NOMO-1 treated with dmso at 0.1 percent for 144 hours (cell line): ENCODE measurements at regions not wholly inside any gene's neighbourhood (a gene's known extent, or its start where the extent isn't known, plus 50 kb on each side); places are given as distances from the start of the nearest gene placed in this dataset.

Experiments
- DNase-seq: peaks from one replicate; lab custom pipeline; 2025; ENCODE audit not compliant: unreplicated experiment; lab: John Stamatoyannopoulos, UW

GRCh38 chr5:39497322-39497721 is 72.5 kb upstream of the DAB2 start:
- DNase-seq = no peak

DNA sequence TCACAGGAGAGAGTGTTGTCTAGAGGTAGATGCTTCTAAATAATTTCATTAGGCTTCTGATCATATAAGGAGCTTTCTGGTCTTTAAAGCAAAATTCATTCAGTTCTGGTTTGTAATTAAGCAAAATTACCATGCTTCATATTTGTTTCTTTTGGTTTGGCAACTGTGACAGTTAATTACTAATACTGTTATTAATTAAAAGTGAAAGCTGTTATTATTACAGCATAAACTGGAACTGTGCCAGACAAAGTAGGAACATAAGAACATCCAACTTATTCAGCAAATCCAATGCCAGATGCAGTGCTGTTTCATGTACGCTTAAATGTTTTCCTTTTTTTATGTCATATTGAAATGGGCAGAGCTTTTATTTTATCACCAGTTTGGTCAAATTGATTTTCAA is 70.4 kb upstream of the DAB2 start:
- no peak for DNase-seq

GRCh38 chr5:39494534-39494933 is 69.8 kb upstream of the DAB2 start:
- DNase-seq = no peak

- no peak for DNase-seq
Observed at GRCh38 chr5:39494107-39494510, 69.3 kb upstream of the DAB2 start.

DNA sequence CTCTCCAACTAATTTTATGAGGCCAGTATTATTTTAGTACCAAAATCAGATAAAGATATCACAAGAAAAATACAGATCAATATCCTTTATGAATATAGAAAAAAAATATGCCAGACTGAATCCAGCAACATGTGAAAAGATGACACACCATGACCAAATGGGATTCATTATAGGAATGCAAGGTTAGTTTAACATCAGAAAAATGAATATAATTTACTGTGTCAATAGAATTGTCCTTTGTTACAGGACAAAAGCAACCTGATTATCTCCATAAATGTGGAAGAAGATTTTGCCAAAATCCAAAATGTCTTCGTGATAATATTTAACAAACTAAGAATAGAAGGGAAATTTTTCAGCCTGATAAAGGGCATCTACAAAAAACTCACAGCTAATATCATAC is 66.4 kb upstream of the DAB2 start:
- DNase-seq = no peak

DNA sequence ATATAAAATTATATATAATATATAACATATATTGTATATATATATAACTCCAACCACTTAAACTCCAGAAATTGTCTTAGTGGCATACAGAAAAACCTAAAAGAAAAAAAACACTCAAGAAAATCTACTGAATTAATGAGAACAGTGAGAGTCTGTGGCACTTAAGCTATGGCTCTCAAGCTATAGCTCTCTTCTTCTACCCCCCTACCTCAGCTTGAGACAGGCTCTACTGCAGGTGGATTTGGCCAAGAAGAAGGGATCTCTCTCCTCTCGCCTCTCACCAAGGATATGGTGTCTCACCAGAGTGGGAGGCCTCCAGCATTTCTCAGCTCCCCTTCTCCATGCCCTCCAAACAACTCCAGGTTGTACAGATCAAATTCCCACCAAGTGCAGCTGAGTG is 64.5 kb upstream of the DAB2 start:
- no peak for DNase-seq

DNA sequence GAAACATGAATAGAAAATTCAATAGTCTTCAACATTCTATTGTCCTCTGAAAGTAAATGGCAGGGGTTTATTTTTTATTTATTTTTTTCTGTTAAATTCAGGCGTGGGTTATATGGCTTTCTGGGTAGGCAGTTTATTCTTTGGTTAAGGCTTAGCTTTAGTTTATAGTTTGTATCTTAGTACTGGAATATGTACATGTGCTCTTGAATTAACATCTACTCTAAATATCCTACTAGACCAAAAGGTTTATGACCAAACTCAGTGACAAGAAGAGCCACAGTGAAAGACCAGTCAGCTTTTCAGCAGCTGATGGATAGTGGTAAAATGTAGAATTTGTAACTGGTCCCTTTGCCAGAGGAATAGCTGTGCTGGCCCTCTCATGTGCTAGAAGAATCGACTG is 62.0 kb upstream of the DAB2 start:
- DNase-seq = no peak

GRCh38 chr5:39486361-39486760 is 61.6 kb upstream of the DAB2 start:
- no peak for DNase-seq

DNA sequence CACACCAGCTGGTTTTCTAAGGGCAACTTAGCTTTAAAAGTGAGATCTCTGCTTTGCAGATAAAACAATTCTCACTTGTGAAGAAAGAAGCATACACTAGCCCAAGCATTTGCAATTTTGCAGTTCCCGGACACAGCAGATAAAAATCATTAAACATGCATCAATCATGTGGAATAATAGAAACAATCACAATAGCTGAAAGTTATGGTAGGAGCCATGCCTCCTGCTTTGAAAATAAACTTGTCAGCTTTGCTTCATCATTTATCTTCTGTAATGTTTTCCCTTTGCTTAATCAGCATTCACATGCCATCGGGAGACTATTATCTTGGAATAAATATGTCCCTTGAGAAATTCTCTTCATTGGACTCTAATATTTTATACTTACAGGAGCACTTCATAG is 60.3 kb upstream of the DAB2 start:
- DNase-seq = no peak

DNA sequence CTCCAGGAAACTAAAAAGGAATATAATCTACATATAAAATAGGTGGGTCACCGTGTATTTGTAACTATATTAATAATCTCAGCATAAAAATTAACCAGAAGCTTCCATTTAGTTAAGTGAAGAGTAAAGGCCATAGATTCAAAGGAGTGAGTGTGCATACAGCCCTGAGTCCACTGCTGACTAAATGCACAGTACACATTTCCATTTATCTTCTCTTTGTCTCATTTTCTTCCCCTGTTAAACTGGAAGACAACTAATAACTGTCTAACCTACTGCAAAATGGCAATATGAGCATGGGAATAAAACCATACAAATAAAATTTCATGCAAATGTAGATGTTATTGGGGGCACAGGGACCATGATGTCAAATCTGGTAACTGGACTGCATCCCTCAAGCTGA is 59.9 kb upstream of the DAB2 start:
- DNase-seq = no peak

GRCh38 chr5:39482098-39482497 is 57.3 kb upstream of the DAB2 start:
- no peak for DNase-seq

DNA sequence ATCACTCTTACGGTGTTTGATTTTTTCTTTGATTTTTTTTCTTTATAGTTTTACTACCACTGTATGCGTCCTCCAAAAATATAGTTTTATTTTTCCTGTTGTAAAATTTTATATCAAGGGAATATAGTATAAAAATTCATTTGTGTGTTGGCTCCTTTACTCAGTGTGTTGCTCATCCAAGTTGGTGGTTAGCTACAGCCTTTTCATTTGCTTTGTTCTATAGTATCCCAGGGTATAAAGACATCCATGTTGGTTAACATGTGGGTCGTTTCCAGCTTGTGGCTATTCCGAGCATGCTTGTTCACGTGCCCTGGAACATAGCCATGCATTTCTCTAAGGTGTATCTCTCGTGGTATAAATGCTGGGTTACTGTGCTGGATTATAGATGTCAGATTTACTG is 54.8 kb upstream of the DAB2 start:
- DNase-seq = no peak

DNA sequence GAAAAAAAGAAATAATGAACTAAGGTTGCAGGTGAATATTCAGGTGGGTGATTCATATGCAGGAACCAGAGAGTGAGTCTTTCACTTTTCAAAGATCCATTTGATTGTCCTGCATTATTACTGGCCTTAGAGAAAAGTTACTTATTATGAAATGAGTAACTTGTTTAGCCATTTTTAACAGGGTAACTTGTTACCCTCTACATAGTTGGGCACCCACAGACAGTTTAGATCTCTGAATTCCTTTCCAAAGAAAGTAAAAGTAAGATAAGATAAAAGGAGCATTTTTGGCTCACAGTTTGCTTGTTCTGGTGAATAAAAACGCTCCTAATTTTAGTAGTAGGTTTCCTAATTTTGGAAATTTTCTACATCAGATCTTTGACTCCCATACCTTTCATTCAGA is 54.1 kb upstream of the DAB2 start:
- no peak for DNase-seq

DNA sequence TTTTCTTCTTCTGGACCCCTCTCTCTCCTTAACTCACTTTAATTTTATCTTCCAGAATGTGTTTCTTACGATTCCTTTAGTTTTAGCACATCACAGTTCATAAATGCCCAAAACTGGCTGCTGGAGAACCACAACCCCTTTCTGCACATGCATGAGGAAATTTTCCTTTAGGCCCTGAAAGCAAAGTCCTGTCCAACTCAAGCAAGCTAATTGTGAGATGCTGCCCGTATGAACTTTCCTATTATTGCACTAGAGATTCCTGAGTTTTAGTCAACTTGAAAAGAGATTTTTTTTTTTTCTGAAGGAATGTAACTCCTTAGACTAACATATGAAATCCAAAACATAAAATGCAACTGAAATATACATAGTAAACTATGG is 52.1 kb upstream of the DAB2 start:
- DNase-seq = no peak

DNA sequence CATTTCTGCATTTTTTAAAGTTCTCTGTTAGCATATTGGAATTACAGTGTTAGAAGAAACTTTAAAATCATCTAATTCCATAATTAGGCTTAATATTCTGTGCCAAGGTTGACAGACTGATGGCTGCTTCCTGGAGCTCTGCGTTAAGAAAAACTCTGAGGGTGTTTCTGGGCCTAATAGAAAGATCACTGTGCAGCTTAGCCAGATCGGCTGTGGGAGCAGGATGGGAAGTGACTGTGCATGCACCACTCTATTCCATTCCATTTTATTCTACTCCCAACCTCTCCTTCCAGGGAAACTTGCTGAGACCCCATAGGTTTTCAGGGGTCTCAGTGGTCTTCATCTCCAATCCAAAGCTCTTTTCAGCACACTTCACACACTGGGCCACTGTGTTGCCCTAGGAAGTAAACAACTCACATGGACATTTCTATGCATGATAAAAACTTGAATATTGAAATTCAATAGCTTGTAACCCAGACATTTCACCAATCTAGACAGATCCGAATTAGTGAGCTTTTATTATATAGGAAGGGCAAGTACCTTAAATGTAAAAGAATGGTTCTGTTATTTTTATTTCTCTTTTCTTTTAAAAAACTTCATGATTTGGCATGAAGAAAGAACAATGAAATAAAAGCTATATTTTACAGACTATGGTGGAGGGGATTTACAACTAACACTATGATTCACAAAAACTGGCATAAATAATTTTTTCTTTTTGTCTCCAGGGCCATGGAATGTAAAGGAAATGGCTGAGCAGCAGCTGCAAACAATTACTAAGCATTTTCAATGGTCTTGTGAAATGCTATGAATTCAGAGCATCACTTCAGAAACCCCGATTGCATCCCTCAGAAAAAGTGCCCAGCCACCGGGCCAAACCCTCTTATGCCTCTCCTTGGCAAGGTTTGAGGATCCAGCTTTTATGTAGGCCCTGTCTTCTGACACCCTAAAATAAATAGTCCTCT is 51.4 kb upstream of the DAB2 start:
- DNase-seq = no peak

GRCh38 chr5:39475159-39475571 is 50.4 kb upstream of the DAB2 start:
- no peak for DNase-seq
